ENCODE measurements at regions not wholly inside any gene's neighbourhood (a gene's known extent, or its start where the extent isn't known, plus 50 kb on each side); places are given as distances from the start of the nearest gene placed in this dataset.

- DNase-seq = no peak
- Histone ChIP-seq H3K9me3 (no peaks in the 10 kb centered on the region), H3K36me3 (no peaks in the 10 kb centered on the region), H3K27ac (no peak overlapping the region), H3K27me3 (no peaks in the 10 kb centered on the region), H3K4me3 (no peak overlapping the region), H3K4me1 (no peaks in the 10 kb centered on the region)
- TF ChIP-seq POLR2A (IDR thresholded peaks at IDR 0.05) = no peak
- TF ChIP-seq CTCF (IDR thresholded peaks at IDR 0.05) = no peak
Observed at GRCh38 chr13:58782736-58783135, 1151.2 kb downstream of the PCDH17 start.

- no peaks in the 10 kb centered on the region for H3K4me1 ChIP-seq
- H3K9me3 ChIP-seq = no peaks in the 10 kb centered on the region
- H3K36me3 ChIP-seq = no peaks in the 10 kb centered on the region
- no peak for DNase-seq
- H3K4me3 ChIP-seq = no peak overlapping the region
- no peaks in the 10 kb centered on the region for H3K27me3 ChIP-seq
- H3K27ac ChIP-seq = no peak overlapping the region
- TF ChIP-seq CTCF (IDR thresholded peaks at IDR 0.05) (no peak), POLR2A (IDR thresholded peaks at IDR 0.05) (no peak)
Observed at GRCh38 chr13:58792854-58793253, 1161.3 kb downstream of the PCDH17 start.

- no peak overlapping the region for H3K4me3 ChIP-seq
- TF ChIP-seq POLR2A (IDR thresholded peaks at IDR 0.05) = no peak
- no peak for TF ChIP-seq CTCF (IDR thresholded peaks at IDR 0.05)
- DNase-seq = no peak
- no peaks in the 10 kb centered on the region for H3K27me3 ChIP-seq
- no peak overlapping the region for H3K27ac ChIP-seq
- H3K4me1 ChIP-seq = no peaks in the 10 kb centered on the region
- no peaks in the 10 kb centered on the region for H3K36me3 ChIP-seq
- H3K9me3 ChIP-seq = no peaks in the 10 kb centered on the region
Observed at GRCh38 chr13:58795715-58796114, 1164.2 kb downstream of the PCDH17 start.

GRCh38 chr13:58804832-58805231, 1173.3 kb downstream of the PCDH17 start:
- H3K36me3 ChIP-seq = no peaks in the 10 kb centered on the region
- no peaks in the 10 kb centered on the region for H3K9me3 ChIP-seq
- no peak for DNase-seq
- no peaks in the 10 kb centered on the region for H3K4me1 ChIP-seq
- H3K27ac ChIP-seq = no peak overlapping the region
- no peak overlapping the region for H3K4me3 ChIP-seq
- TF ChIP-seq CTCF (IDR thresholded peaks at IDR 0.05) (no peak), POLR2A (IDR thresholded peaks at IDR 0.05) (no peak)
- H3K27me3 ChIP-seq = no peaks in the 10 kb centered on the region

- H3K4me1 ChIP-seq = no peaks in the 10 kb centered on the region
- no peak overlapping the region for H3K27ac ChIP-seq
- H3K36me3 ChIP-seq = no peaks in the 10 kb centered on the region
- no peaks in the 10 kb centered on the region for H3K27me3 ChIP-seq
- no peak overlapping the region for H3K4me3 ChIP-seq
- TF ChIP-seq CTCF (IDR thresholded peaks at IDR 0.05) (no peak), POLR2A (IDR thresholded peaks at IDR 0.05) (no peak)
- DNase-seq = no peak
- no peaks in the 10 kb centered on the region for H3K9me3 ChIP-seq
Observed at GRCh38 chr13:58806401-58806800, 1174.9 kb downstream of the PCDH17 start.

- no peak for DNase-seq
- no peak overlapping the region for H3K27ac ChIP-seq
- H3K4me1 ChIP-seq = no peaks in the 10 kb centered on the region
- H3K9me3 ChIP-seq = no peaks in the 10 kb centered on the region
- TF ChIP-seq CTCF (IDR thresholded peaks at IDR 0.05) (no peak), POLR2A (IDR thresholded peaks at IDR 0.05) (no peak)
- no peaks in the 10 kb centered on the region for H3K36me3 ChIP-seq
- H3K4me3 ChIP-seq = no peak overlapping the region
- no peaks in the 10 kb centered on the region for H3K27me3 ChIP-seq
Observed at GRCh38 chr13:58823701-58824100, 1192.2 kb downstream of the PCDH17 start.

Measured in Peyer's patch (tissue), 4 donors.